ENCODE measurements at regions not wholly inside any gene's neighbourhood (a gene's known extent, or its start where the extent isn't known, plus 50 kb on each side); places are given as distances from the start of the nearest gene placed in this dataset.
A peak's percentile ranks its signal among the peaks of the same experiment; 100 is the strongest.
"Not testable (repeated sequence)": the region's sequence is repeated elsewhere in the genome, so short reads cannot be mapped to it uniquely, and the experiment has no call there.

GRCh38 chr1:79896140-79896539 is 889.6 kb upstream of the ADGRL4 start:
- Histone ChIP-seq H3K27me3 (ENCODE audit: insufficient read depth, low read length, poor library complexity, severe bottlenecking) (no peaks in the 10 kb centered on the region), H3K4me3 (ENCODE audit: low read length) (no peak overlapping the region), H3K36me3 (ENCODE audit: insufficient read depth, low read length) (no peaks in the 10 kb centered on the region), H3K9me3 (ENCODE audit: low read length) (no peaks in the 10 kb centered on the region), H3K27ac (ENCODE audit: low read depth, low read length) (no peak overlapping the region), H3K4me1 (ENCODE audit: insufficient read depth, low read length) (no peaks in the 10 kb centered on the region)
- ChIA-PET POLR2A (no interaction called here), CTCF (no interaction called here)
- Mint-ChIP-seq H3K9me3 (peaks cover 8 to 20% (median 13%) of the 10 kb centered on the region in 5 donors), H3K4me3 (no peak overlapping the region), H3K4me1 (no peaks in the 10 kb centered on the region), H3K27ac (no peak overlapping the region), H3K36me3 (no peaks in the 10 kb centered on the region), H3K27me3 (no peaks in the 10 kb centered on the region)
- no peak for DNase-seq

- DNase-seq = no peak
- Mint-ChIP-seq H3K4me1 (no peaks in the 10 kb centered on the region), H3K27me3 (no peaks in the 10 kb centered on the region), H3K36me3 (no peaks in the 10 kb centered on the region), H3K27ac (no peak overlapping the region), H3K4me3 (no peak overlapping the region), H3K9me3 (peaks cover 14 to 19% (median 14%) of the 10 kb centered on the region in 5 donors)
- no peaks in the 10 kb centered on the region for H3K36me3 ChIP-seq (ENCODE audit: insufficient read depth, low read length)
- H3K4me3 ChIP-seq (ENCODE audit: low read length) = no peak overlapping the region
- H3K9me3 ChIP-seq (ENCODE audit: low read length) = no peaks in the 10 kb centered on the region
- ChIA-PET CTCF (no interaction called here), POLR2A (no interaction called here)
- H3K27me3 ChIP-seq (ENCODE audit: insufficient read depth, low read length, poor library complexity, severe bottlenecking) = no peaks in the 10 kb centered on the region
- no peak overlapping the region for H3K27ac ChIP-seq (ENCODE audit: low read depth, low read length)
- H3K4me1 ChIP-seq (ENCODE audit: insufficient read depth, low read length) = no peaks in the 10 kb centered on the region
These were observed 889.0 kb upstream of the ADGRL4 start for GRCh38 chr1:79895573-79895972.

DNA sequence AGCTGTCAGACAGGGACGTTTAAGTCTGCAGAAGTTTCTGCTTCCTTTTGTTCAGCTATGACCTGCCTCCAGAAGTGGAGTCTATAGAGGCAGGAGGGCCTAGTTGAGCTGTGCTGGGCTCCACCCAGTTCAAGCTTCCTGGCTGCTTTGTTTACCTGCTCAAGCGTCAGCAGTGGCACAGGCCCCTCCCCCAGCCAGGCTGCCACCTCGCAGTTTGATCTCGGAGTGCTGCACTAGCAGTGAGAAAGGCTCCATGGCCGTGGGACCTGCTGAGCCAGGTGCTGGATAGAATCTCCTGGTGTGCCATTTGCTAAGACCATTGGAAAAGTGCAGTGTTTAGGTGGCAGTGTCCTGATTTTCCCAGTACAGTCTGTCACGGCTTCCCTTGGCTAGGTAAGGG is 887.6 kb upstream of the ADGRL4 start:
- H3K9me3 ChIP-seq (ENCODE audit: low read length); H3K4me1 ChIP-seq (ENCODE audit: insufficient read depth, low read length); H3K36me3 Mint-ChIP-seq; H3K4me1 Mint-ChIP-seq; CTCF ChIA-PET; DNase-seq; POLR2A ChIA-PET; H3K36me3 ChIP-seq (ENCODE audit: insufficient read depth, low read length); H3K4me3 Mint-ChIP-seq; H3K27me3 ChIP-seq (ENCODE audit: insufficient read depth, low read length, poor library complexity, severe bottlenecking); H3K27me3 Mint-ChIP-seq; H3K27ac ChIP-seq (ENCODE audit: low read depth, low read length); H3K4me3 ChIP-seq (ENCODE audit: low read length): not testable (repeated sequence)
- Mint-ChIP-seq H3K9me3 (peaks cover 12 to 27% (median 19%) of the 10 kb centered on the region in 5 donors), H3K27ac (peak overlapping the region in 1 of 8 donors; percentile 56)

DNA sequence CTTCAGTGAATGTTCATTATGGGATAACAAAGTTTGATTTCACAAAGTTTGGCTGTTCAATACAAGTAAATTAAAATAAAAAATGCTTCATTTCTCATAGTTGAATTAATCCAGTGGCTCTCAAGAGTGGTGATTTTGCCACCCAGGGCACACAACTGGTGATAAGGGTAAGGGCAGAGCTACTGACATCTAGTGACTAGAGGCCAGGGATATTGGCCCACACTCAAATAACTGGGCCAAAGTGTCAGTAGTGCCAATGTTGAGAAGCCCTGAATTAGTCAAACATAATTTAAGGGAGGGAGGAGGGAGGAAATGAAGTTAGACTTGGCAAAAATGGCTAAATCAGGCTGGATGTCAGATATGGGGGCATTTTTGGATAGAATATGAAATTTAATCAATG is 880.5 kb upstream of the ADGRL4 start:
- Mint-ChIP-seq H3K4me3 (no peak overlapping the region), H3K4me1 (no peaks in the 10 kb centered on the region), H3K27me3 (no peaks in the 10 kb centered on the region), H3K36me3 (no peaks in the 10 kb centered on the region), H3K27ac (no peak overlapping the region), H3K9me3 (peaks cover 12 to 40% (median 32%) of the 10 kb centered on the region in 5 donors)
- POLR2A ChIA-PET = no interaction called here
- H3K36me3 ChIP-seq (ENCODE audit: insufficient read depth, low read length) = no peaks in the 10 kb centered on the region
- H3K4me1 ChIP-seq (ENCODE audit: insufficient read depth, low read length) = no peaks in the 10 kb centered on the region
- no peak for DNase-seq
- H3K27ac ChIP-seq (ENCODE audit: low read depth, low read length) = no peak overlapping the region
- no peaks in the 10 kb centered on the region for H3K9me3 ChIP-seq (ENCODE audit: low read length)
- H3K27me3 ChIP-seq (ENCODE audit: insufficient read depth, low read length, poor library complexity, severe bottlenecking) = no peaks in the 10 kb centered on the region
- H3K4me3 ChIP-seq (ENCODE audit: low read length) = no peak overlapping the region
- CTCF ChIA-PET = no interaction called here

DNA sequence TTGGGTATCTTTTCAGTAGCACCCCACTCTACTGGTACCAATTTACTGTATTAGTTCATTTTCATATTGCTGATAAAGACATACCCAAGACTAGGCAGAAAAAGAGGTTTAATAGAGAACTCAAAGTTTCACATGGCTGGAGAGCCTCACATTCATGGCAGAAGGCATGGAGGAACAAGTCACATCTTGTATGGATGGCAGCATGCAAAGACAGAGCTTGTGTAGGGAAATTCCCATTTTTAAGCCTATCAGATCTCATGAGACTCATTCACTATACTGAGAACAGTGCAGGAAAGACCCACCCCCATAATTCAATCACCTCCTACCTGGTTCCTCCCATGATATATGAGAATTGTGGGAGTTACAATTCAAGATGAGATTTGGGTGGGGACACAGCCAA is 878.6 kb upstream of the ADGRL4 start:
- no peaks in the 10 kb centered on the region for H3K36me3 Mint-ChIP-seq
- peaks cover 9 to 36% (median 24%) of the 10 kb centered on the region in 5 donors for H3K9me3 Mint-ChIP-seq
- Histone ChIP-seq H3K36me3 (ENCODE audit: insufficient read depth, low read length) (no peaks in the 10 kb centered on the region), H3K4me3 (ENCODE audit: low read length) (no peak overlapping the region), H3K27me3 (ENCODE audit: insufficient read depth, low read length, poor library complexity, severe bottlenecking) (no peaks in the 10 kb centered on the region), H3K27ac (ENCODE audit: low read depth, low read length) (no peak overlapping the region), H3K9me3 (ENCODE audit: low read length) (no peaks in the 10 kb centered on the region), H3K4me1 (ENCODE audit: insufficient read depth, low read length) (no peaks in the 10 kb centered on the region)
- no peaks in the 10 kb centered on the region for H3K4me1 Mint-ChIP-seq
- ChIA-PET POLR2A (no interaction called here), CTCF (no interaction called here)
- H3K27me3 Mint-ChIP-seq = no peaks in the 10 kb centered on the region
- H3K4me3 Mint-ChIP-seq = no peak overlapping the region
- H3K27ac Mint-ChIP-seq = no peak overlapping the region
- DNase-seq = no peak

- Histone ChIP-seq H3K9me3 (ENCODE audit: low read length) (no peaks in the 10 kb centered on the region), H3K4me3 (ENCODE audit: low read length) (no peak overlapping the region), H3K36me3 (ENCODE audit: insufficient read depth, low read length) (no peaks in the 10 kb centered on the region), H3K4me1 (ENCODE audit: insufficient read depth, low read length) (no peaks in the 10 kb centered on the region), H3K27ac (ENCODE audit: low read depth, low read length) (no peak overlapping the region), H3K27me3 (ENCODE audit: insufficient read depth, low read length, poor library complexity, severe bottlenecking) (no peaks in the 10 kb centered on the region)
- no peaks in the 10 kb centered on the region for H3K36me3 Mint-ChIP-seq
- CTCF ChIA-PET = no interaction called here
- POLR2A ChIA-PET = no interaction called here
- no peak overlapping the region for H3K4me3 Mint-ChIP-seq
- no peak overlapping the region for H3K27ac Mint-ChIP-seq
- no peaks in the 10 kb centered on the region for H3K4me1 Mint-ChIP-seq
- DNase-seq = no peak
- H3K9me3 Mint-ChIP-seq = peaks cover 8 to 32% (median 16%) of the 10 kb centered on the region in 5 donors
- no peaks in the 10 kb centered on the region for H3K27me3 Mint-ChIP-seq
These were observed 870.6 kb upstream of the ADGRL4 start for GRCh38 chr1:79877086-79877485.

DNA sequence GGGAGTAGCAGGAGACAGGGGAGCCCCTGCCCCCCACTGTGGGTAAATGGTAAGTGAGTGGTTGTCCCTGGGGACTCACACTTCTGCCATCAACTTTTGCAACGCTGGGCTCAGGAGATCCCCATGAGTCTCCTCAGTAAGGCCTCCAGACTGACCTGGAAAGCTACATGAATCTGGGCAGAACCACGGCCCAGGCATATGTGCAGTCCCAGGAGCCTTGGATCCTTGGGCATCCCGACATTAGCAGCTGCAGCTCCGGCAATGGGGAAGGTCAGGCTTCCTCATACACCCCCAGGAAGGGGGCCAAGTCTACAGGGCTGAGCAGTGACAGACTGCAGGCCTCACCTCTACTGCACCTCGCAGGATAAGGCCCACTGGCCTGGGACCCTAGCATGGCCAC is 868.7 kb upstream of the ADGRL4 start:
- Mint-ChIP-seq H3K9me3 (peaks cover 8 to 38% (median 12%) of the 10 kb centered on the region in 5 donors), H3K27ac (no peak overlapping the region), H3K27me3 (no peaks in the 10 kb centered on the region), H3K4me1 (no peaks in the 10 kb centered on the region), H3K4me3 (no peak overlapping the region), H3K36me3 (no peaks in the 10 kb centered on the region)
- no peaks in the 10 kb centered on the region for H3K9me3 ChIP-seq (ENCODE audit: low read length)
- no peaks in the 10 kb centered on the region for H3K4me1 ChIP-seq (ENCODE audit: insufficient read depth, low read length)
- H3K27me3 ChIP-seq (ENCODE audit: insufficient read depth, low read length, poor library complexity, severe bottlenecking) = no peaks in the 10 kb centered on the region
- H3K27ac ChIP-seq (ENCODE audit: low read depth, low read length) = no peak overlapping the region
- H3K36me3 ChIP-seq (ENCODE audit: insufficient read depth, low read length) = no peaks in the 10 kb centered on the region
- CTCF ChIA-PET = no interaction called here
- no peak overlapping the region for H3K4me3 ChIP-seq (ENCODE audit: low read length)
- POLR2A ChIA-PET = no interaction called here
- DNase-seq = no peak

- H3K9me3 Mint-ChIP-seq = peaks cover 4 to 35% (median 14%) of the 10 kb centered on the region in 5 donors
- POLR2A ChIA-PET = no interaction called here
- no peaks in the 10 kb centered on the region for H3K9me3 ChIP-seq (ENCODE audit: low read length)
- no peak overlapping the region for H3K4me3 Mint-ChIP-seq
- H3K27ac Mint-ChIP-seq = no peak overlapping the region
- CTCF ChIA-PET = no interaction called here
- H3K27me3 Mint-ChIP-seq = no peaks in the 10 kb centered on the region
- no peak overlapping the region for H3K27ac ChIP-seq (ENCODE audit: low read depth, low read length)
- no peak for DNase-seq
- H3K27me3 ChIP-seq (ENCODE audit: insufficient read depth, low read length, poor library complexity, severe bottlenecking) = no peaks in the 10 kb centered on the region
- no peak overlapping the region for H3K4me3 ChIP-seq (ENCODE audit: low read length)
- H3K36me3 Mint-ChIP-seq = no peaks in the 10 kb centered on the region
- no peaks in the 10 kb centered on the region for H3K36me3 ChIP-seq (ENCODE audit: insufficient read depth, low read length)
- no peaks in the 10 kb centered on the region for H3K4me1 ChIP-seq (ENCODE audit: insufficient read depth, low read length)
- H3K4me1 Mint-ChIP-seq = no peaks in the 10 kb centered on the region
These were observed 867.8 kb upstream of the ADGRL4 start for GRCh38 chr1:79874289-79874688.

- ChIA-PET CTCF (no interaction called here), POLR2A (no interaction called here)
- Histone ChIP-seq H3K27ac (ENCODE audit: low read depth, low read length) (no peak overlapping the region), H3K27me3 (ENCODE audit: insufficient read depth, low read length, poor library complexity, severe bottlenecking) (no peaks in the 10 kb centered on the region), H3K36me3 (ENCODE audit: insufficient read depth, low read length) (no peaks in the 10 kb centered on the region), H3K4me3 (ENCODE audit: low read length) (no peak overlapping the region), H3K9me3 (ENCODE audit: low read length) (no peaks in the 10 kb centered on the region), H3K4me1 (ENCODE audit: insufficient read depth, low read length) (no peaks in the 10 kb centered on the region)
- Mint-ChIP-seq H3K4me1 (no peaks in the 10 kb centered on the region), H3K4me3 (no peak overlapping the region), H3K9me3 (peaks cover 11 to 28% (median 16%) of the 10 kb centered on the region in 5 donors), H3K27ac (no peak overlapping the region), H3K36me3 (no peaks in the 10 kb centered on the region), H3K27me3 (no peaks in the 10 kb centered on the region)
- no peak for DNase-seq
These were observed 852.9 kb upstream of the ADGRL4 start for GRCh38 chr1:79859212-79859948.
